H9 (cell line): ENCODE measurements at regions not wholly inside any gene's neighbourhood (a gene's known extent, or its start where the extent isn't known, plus 50 kb on each side); places are given as distances from the start of the nearest gene placed in this dataset.

Experiments used
- DNase-seq: peaks from one replicate; pipeline ENCODE4 v3.0.0-alpha.2; 2017
- H2AFZ ChIP-seq: one replicate; pipeline ENCODE4 v1.6.1; 2013; ENCODE audit warnings: mild to moderate bottlenecking, low read length, control low read depth, moderate library complexity
- H2AK5ac ChIP-seq: 2 replicates; pipeline ENCODE4 v1.6.1; 2013; ENCODE audit warnings: low read length, control low read depth, mixed read lengths; ENCODE audit not compliant: insufficient read length
- H2BK120ac ChIP-seq: one replicate; pipeline ENCODE4 v1.6.1; 2013; ENCODE audit warnings: low read depth, mild to moderate bottlenecking, low read length, control low read depth, inconsistent platforms; ENCODE audit not compliant: poor library complexity, severe bottlenecking
- H2BK12ac ChIP-seq: 2 replicates; pipeline ENCODE4 v1.6.1; 2013; ENCODE audit warnings: low read length, control low read depth, mixed read lengths, low read depth; ENCODE audit not compliant: insufficient read length
- H2BK15ac ChIP-seq: 2 replicates; pipeline ENCODE4 v1.6.1; 2013; ENCODE audit warnings: low read depth, low read length, control low read depth
- H2BK20ac ChIP-seq: one replicate; pipeline ENCODE4 v1.6.1; 2013; ENCODE audit warnings: low read depth, mild to moderate bottlenecking, low read length, control low read depth, inconsistent platforms; ENCODE audit not compliant: poor library complexity, severe bottlenecking
- H2BK5ac ChIP-seq: 2 replicates; pipeline ENCODE4 v1.6.1; 2013; ENCODE audit warnings: low read length, control low read depth, mixed read lengths; ENCODE audit not compliant: insufficient read length
- H3K14ac ChIP-seq: 2 replicates; pipeline ENCODE4 v1.6.1; 2013; ENCODE audit warnings: low read length, control low read depth; ENCODE audit not compliant: insufficient read depth
- H3K18ac ChIP-seq: 2 replicates; pipeline ENCODE4 v1.6.1; 2013; ENCODE audit warnings: low read depth, mild to moderate bottlenecking, mixed read lengths, low read length, control low read depth; ENCODE audit not compliant: insufficient read length
- H3K23ac ChIP-seq: 2 replicates; pipeline ENCODE4 v1.6.1; 2013; ENCODE audit warnings: low read length, control low read depth, mixed read lengths, low read depth; ENCODE audit not compliant: insufficient read length
- H3K23me2 ChIP-seq: 2 replicates; pipeline ENCODE4 v1.6.1; 2013; ENCODE audit warnings: low read depth, mild to moderate bottlenecking, mixed read lengths, low read length, control low read depth; ENCODE audit not compliant: insufficient read length, poor library complexity, severe bottlenecking
- H3K27ac ChIP-seq: 2 replicates; pipeline ENCODE4 v1.5.1; 2013; ENCODE audit warnings: low read length, control low read depth, mixed read lengths, low read depth; ENCODE audit not compliant: insufficient read length
- H3K27me3 ChIP-seq: 2 replicates; pipeline ENCODE4 v1.6.1; 2013; ENCODE audit warnings: low read length, control low read depth, inconsistent platforms; ENCODE audit not compliant: insufficient read depth
- H3K4ac ChIP-seq: 2 replicates; pipeline ENCODE4 v1.6.1; 2013; ENCODE audit warnings: low read depth, mild to moderate bottlenecking, control low read depth, inconsistent platforms, low read length, moderate library complexity
- H3K4me1 ChIP-seq: 2 replicates; pipeline ENCODE4 v1.6.1; 2013; ENCODE audit warnings: low read length, control low read depth, inconsistent platforms; ENCODE audit not compliant: insufficient read depth
- H3K4me2 ChIP-seq: 2 replicates; pipeline ENCODE4 v1.6.1; 2013; ENCODE audit warnings: low read length, control low read depth, mixed read lengths; ENCODE audit not compliant: insufficient read length, insufficient read depth
- H3K56ac ChIP-seq: 2 replicates; pipeline ENCODE4 v1.6.1; 2013; ENCODE audit warnings: low read depth, mild to moderate bottlenecking, mixed read lengths, low read length, control low read depth; ENCODE audit not compliant: insufficient read length
- H3K79me1 ChIP-seq: 2 replicates; pipeline ENCODE4 v1.6.1; 2013; ENCODE audit warnings: low read depth, mild to moderate bottlenecking, moderate library complexity, low read length, control low read depth, inconsistent platforms; ENCODE audit not compliant: insufficient read depth, poor library complexity, severe bottlenecking
- H3K79me2 ChIP-seq: 2 replicates; pipeline ENCODE4 v1.6.1; 2013; ENCODE audit warnings: low read length, control low read depth, inconsistent platforms; ENCODE audit not compliant: insufficient read depth
- H3K9ac ChIP-seq: 2 replicates; pipeline ENCODE4 v1.6.1; 2013; ENCODE audit warnings: low read length, control low read depth, mixed read lengths; ENCODE audit not compliant: insufficient read length; ENCODE audit errors: extremely low read depth
- H3K9me3 ChIP-seq: one replicate; pipeline ENCODE4 v1.6.1; 2013; ENCODE audit warnings: low read depth, low read length, inconsistent platforms; ENCODE audit not compliant: control insufficient read depth
- H3T11ph ChIP-seq: one replicate; pipeline ENCODE4 v1.6.1; 2013; ENCODE audit warnings: mild to moderate bottlenecking, low read length, control low read depth, inconsistent platforms
- H4K20me1 ChIP-seq: one replicate; pipeline ENCODE4 v1.6.1; 2013; ENCODE audit not compliant: control insufficient read depth, insufficient read length, insufficient read depth
- H4K5ac ChIP-seq: 2 replicates; pipeline ENCODE4 v1.6.1; 2013; ENCODE audit warnings: low read depth, mild to moderate bottlenecking, mixed read lengths, low read length, control low read depth; ENCODE audit not compliant: insufficient read length
- H4K8ac ChIP-seq: replicated peaks from 2 replicates; pipeline ENCODE4 v1.6.1; 2013; ENCODE audit warnings: low read length, control low read depth, mixed read lengths, low read depth; ENCODE audit not compliant: insufficient read length
- H4K91ac ChIP-seq: 2 replicates; pipeline ENCODE4 v1.6.1; 2013; ENCODE audit warnings: low read depth, mild to moderate bottlenecking, moderate library complexity, mixed read lengths, low read length, control low read depth; ENCODE audit not compliant: insufficient read length
- H3K27ac Mint-ChIP-seq, 3 experiments: 2 replicates in 2 of 3; 3 replicates in 1 of 3; pipeline ENCODE4 v1.8.0; 2020 to 2021; ENCODE audit warnings: mixed read lengths in 3 of 3, mild to moderate bottlenecking in 1 of 3, moderate library complexity in 1 of 3
- H3K27me3 Mint-ChIP-seq: 2 replicates; pipeline ENCODE4 v1.8.0; 2021; ENCODE audit warnings: low read depth, mild to moderate bottlenecking, moderate library complexity, mixed read lengths
- H3K36me3 Mint-ChIP-seq, 3 experiments: 2 replicates in 2 of 3; 3 replicates in 1 of 3; pipeline ENCODE4 v1.8.0; 2020 to 2021; ENCODE audit warnings: low read depth in 3 of 3, mixed read lengths in 3 of 3; ENCODE audit not compliant: insufficient read depth in 1 of 3
- H3K4me1 Mint-ChIP-seq, 2 experiments: 2 replicates each; pipeline ENCODE4 v1.8.0; 2020; ENCODE audit warnings: mixed read lengths in 2 of 2
- H3K4me3 Mint-ChIP-seq, 2 experiments: 2 replicates in 1 of 2; 3 replicates in 1 of 2; pipeline ENCODE4 v1.8.0; 2020 to 2021; ENCODE audit warnings: mild to moderate bottlenecking in 2 of 2, mixed read lengths in 2 of 2, moderate library complexity in 1 of 2
- H3K9me3 Mint-ChIP-seq, 2 experiments: 2 replicates in 1 of 2; 3 replicates in 1 of 2; pipeline ENCODE4 v1.8.0; 2020; ENCODE audit warnings: mild to moderate bottlenecking in 2 of 2, mixed read lengths in 2 of 2, moderate library complexity in 1 of 2
- CTCF ChIP-seq: fragments of 200-600 bp; sonication (generic); conservative IDR thresholded peaks from 3 replicates; pipeline ENCODE4 v1.8.0; 2021; ENCODE audit warnings: antibody characterized with exemption, mild to moderate bottlenecking

DNA sequence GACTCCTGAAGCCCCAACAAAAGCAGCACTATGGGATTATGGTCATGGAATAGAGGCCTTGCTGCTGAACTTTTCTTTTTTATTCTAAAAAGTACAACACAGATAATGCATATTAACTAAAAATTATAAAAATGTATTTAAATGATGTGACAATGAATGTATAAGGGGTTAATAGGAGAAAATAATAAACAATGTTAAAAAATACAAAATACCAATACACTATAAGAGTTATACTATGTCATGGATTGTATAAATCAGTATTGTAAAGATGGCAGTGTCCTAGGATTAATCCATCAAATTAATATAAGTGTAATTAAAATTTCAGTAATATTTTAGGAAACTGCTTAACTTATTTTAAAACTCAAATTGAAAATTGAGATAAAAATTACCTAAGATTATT lies 58.3 kb upstream of the TOP3B start:
- Histone ChIP-seq H3K56ac (no peak overlapping the region), H3K79me1 (no peaks in the 10 kb centered on the region), H4K8ac (no peak overlapping the region), H2BK15ac (no peak overlapping the region), H2BK20ac (no peak overlapping the region), H3K23me2 (no peaks in the 10 kb centered on the region), H2BK12ac (no peak overlapping the region), H3K4ac (no peak overlapping the region), H3K23ac (no peak overlapping the region), H3K9ac (no peak overlapping the region), H2AK5ac (no peak overlapping the region), H3K9me3 (no peaks in the 10 kb centered on the region), H3K4me2 (no peak overlapping the region), H4K20me1 (no peaks in the 10 kb centered on the region), H2AFZ (no peak overlapping the region), H3T11ph (no peak overlapping the region), H4K5ac (no peak overlapping the region), H2BK120ac (no peak overlapping the region), H3K27me3 (peaks cover 66% of the 10 kb centered on the region; the same call in 1 of the 2 replicates), H3K27ac (no peak overlapping the region), H3K79me2 (no peaks in the 10 kb centered on the region), H4K91ac (no peak overlapping the region), H3K14ac (no peak overlapping the region), H2BK5ac (no peak overlapping the region), H3K4me1 (no peaks in the 10 kb centered on the region), H3K18ac (no peak overlapping the region)
- Mint-ChIP-seq H3K27ac (no peak overlapping the region), H3K4me1 (peaks cover 6 to 8% of the 10 kb centered on the region in 2 experiments; a peak in 2 of 4 replicates), H3K36me3 (no peaks in the 10 kb centered on the region), H3K9me3 (no peaks in the 10 kb centered on the region), H3K4me3 (no peak overlapping the region), H3K27me3 (peaks cover 93% of the 10 kb centered on the region)
- TF ChIP-seq CTCF: no peak
- DNase-seq: no peak
